HEK293 (cell line): ENCODE measurements at regions not wholly inside any gene's neighbourhood (a gene's known extent, or its start where the extent isn't known, plus 50 kb on each side); places are given as distances from the start of the nearest gene placed in this dataset.

Source experiments
- CTCF ChIA-PET: fragments of 350-600 bp; formaldehyde crosslinking; extraction: SDS; loops from one replicate; lab custom pipeline; 2021; ENCODE audit warnings: antibody characterized with exemption; lab: Yijun Ruan, JAX
- POLR2A ChIA-PET: fragments of 300-600 bp; formaldehyde crosslinking; extraction: SDS; loops from one replicate; lab custom pipeline; 2020; ENCODE audit warnings: antibody characterized with exemption, inconsistent platforms; lab: Yijun Ruan, JAX
- H3K27ac ChIP-seq: fragments of 200-500 bp; sonication (Bioruptor generic); 2 replicates; pipeline ENCODE4 v1.5.1; 2014; ENCODE audit warnings: low read depth, low read length, control low read depth, inconsistent platforms; ENCODE audit errors: extremely low read depth
- H3K36me3 ChIP-seq, 2 experiments: fragments of 200-500 bp in 1 of 2; sonication (Bioruptor generic) in 1 of 2; 1 replicate in 1 of 2; 2 replicates in 1 of 2; pipeline ENCODE4 v1.5.1; 2014 to 2017; ENCODE audit warnings: inconsistent platforms in 2 of 2, low read length in 2 of 2; ENCODE audit not compliant: control insufficient read depth in 2 of 2, insufficient read depth in 1 of 2
- H3K4me1 ChIP-seq: fragments of 200-500 bp; sonication (Bioruptor generic); 2 replicates; pipeline ENCODE4 v1.5.1; 2014; ENCODE audit warnings: mild to moderate bottlenecking, low read length, inconsistent platforms; ENCODE audit not compliant: control insufficient read depth, insufficient read depth
- H3K4me3 ChIP-seq: 2 replicates; pipeline ENCODE4 v1.5.1; 2011; ENCODE audit warnings: low read depth, mild to moderate bottlenecking, control low read depth, low read length, moderate library complexity
- H3K9me3 ChIP-seq: fragments of 200-500 bp; sonication (Bioruptor generic); 2 replicates; pipeline ENCODE4 v1.5.1; 2014; ENCODE audit warnings: low read depth, low read length, inconsistent platforms; ENCODE audit not compliant: control insufficient read depth, insufficient read depth
- MZF1 ChIP-seq: fragments of 450-650 bp; formaldehyde crosslinking; IDR thresholded peaks from 2 replicates; pipeline ENCODE4 v1.5.1; 2017; ENCODE audit warnings: missing biosample characterization, missing genetic modification characterization, borderline replicate concordance
- PRDM10 ChIP-seq: fragments of 450-650 bp; formaldehyde crosslinking; IDR thresholded peaks from 2 replicates; pipeline ENCODE4 v1.5.1; 2016; ENCODE audit warnings: missing biosample characterization, missing genetic modification characterization
- ZFP69B ChIP-seq: fragments of 450-650 bp; formaldehyde crosslinking; IDR thresholded peaks from 2 replicates; pipeline ENCODE4 v1.5.1; 2016; ENCODE audit warnings: missing biosample characterization, missing genetic modification characterization
- ZNF155 ChIP-seq: fragments of 450-650 bp; formaldehyde crosslinking; IDR thresholded peaks from 2 replicates; pipeline ENCODE4 v1.5.1; 2016; ENCODE audit warnings: missing biosample characterization, missing genetic modification characterization
- ZNF362 ChIP-seq: fragments of 450-650 bp; formaldehyde crosslinking; IDR thresholded peaks from 2 replicates; pipeline ENCODE4 v1.5.1; 2016; ENCODE audit warnings: missing biosample characterization, missing genetic modification characterization
- ZNF449 ChIP-seq: fragments of 450-650 bp; formaldehyde crosslinking; IDR thresholded peaks from 2 replicates; pipeline ENCODE4 v1.5.1; 2017; ENCODE audit warnings: missing biosample characterization, mild to moderate bottlenecking, missing genetic modification characterization, moderate library complexity
- ZNF514 ChIP-seq: fragments of 450-650 bp; formaldehyde crosslinking; IDR thresholded peaks from 2 replicates; pipeline ENCODE4 v1.5.1; 2016; ENCODE audit warnings: missing biosample characterization, missing genetic modification characterization
- ZNF560 ChIP-seq: fragments of 450-650 bp; formaldehyde crosslinking; IDR thresholded peaks from 2 replicates; pipeline ENCODE4 v1.5.1; 2017; ENCODE audit warnings: missing biosample characterization, missing genetic modification characterization, borderline replicate concordance
- TF ChIP-seq, protein P1 (sequence below): fragments of 450-650 bp; formaldehyde crosslinking; IDR thresholded peaks from 2 replicates; pipeline ENCODE4 v1.5.0; 2017; ENCODE audit warnings: missing biosample characterization, missing genetic modification characterization, borderline replicate concordance

DNA sequence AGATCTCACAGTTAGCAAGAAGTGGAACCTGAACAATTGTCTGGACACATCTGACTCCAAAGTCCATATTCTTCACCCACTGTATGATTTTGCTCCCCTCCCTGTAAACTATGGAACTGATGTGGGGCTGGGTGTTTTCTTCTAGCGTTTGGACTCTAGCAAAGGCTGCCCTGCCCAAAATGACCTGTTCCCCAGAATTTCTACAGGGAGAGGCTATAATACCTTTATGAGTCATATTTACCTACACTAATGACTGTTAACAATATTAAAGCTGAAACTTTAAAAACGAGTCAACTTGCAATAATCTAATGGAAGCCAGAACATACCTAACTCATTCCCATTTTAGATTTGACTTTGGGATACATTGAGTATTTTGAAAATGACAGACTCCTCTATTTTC, 531.2 kb upstream of the CFAP20DC start:
- CTCF ChIA-PET, result no interaction called here
- no peak overlapping the region for H3K27ac ChIP-seq
- TF ChIP-seq ZNF155 (no peak), ZFP69B (no peak), ZNF514 (no peak)
- TF ChIP-seq, all 188 proteins: peak for 0
- no peaks in the 10 kb centered on the region for H3K4me1 ChIP-seq
- H3K9me3 ChIP-seq, result no peaks in the 10 kb centered on the region
- no peaks in the 10 kb centered on the region for H3K36me3 ChIP-seq
- POLR2A ChIA-PET, result no interaction called here
- H3K4me3 ChIP-seq, result no peak overlapping the region

- H3K4me3 ChIP-seq, result no peak overlapping the region
- H3K4me1 ChIP-seq, result no peaks in the 10 kb centered on the region
- ChIA-PET CTCF (no interaction called here), POLR2A (no interaction called here)
- no peak overlapping the region for H3K27ac ChIP-seq
- TF ChIP-seq, protein P1, sequence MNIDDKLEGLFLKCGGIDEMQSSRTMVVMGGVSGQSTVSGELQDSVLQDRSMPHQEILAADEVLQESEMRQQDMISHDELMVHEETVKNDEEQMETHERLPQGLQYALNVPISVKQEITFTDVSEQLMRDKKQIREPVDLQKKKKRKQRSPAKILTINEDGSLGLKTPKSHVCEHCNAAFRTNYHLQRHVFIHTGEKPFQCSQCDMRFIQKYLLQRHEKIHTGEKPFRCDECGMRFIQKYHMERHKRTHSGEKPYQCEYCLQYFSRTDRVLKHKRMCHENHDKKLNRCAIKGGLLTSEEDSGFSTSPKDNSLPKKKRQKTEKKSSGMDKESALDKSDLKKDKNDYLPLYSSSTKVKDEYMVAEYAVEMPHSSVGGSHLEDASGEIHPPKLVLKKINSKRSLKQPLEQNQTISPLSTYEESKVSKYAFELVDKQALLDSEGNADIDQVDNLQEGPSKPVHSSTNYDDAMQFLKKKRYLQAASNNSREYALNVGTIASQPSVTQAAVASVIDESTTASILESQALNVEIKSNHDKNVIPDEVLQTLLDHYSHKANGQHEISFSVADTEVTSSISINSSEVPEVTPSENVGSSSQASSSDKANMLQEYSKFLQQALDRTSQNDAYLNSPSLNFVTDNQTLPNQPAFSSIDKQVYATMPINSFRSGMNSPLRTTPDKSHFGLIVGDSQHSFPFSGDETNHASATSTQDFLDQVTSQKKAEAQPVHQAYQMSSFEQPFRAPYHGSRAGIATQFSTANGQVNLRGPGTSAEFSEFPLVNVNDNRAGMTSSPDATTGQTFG (tag by site-specific recombination), result no peak
- no peaks in the 10 kb centered on the region for H3K9me3 ChIP-seq
- H3K36me3 ChIP-seq, result no peaks in the 10 kb centered on the region
Observed at GRCh38 chr3:59580499-59580898, 530.7 kb upstream of the CFAP20DC start.

DNA sequence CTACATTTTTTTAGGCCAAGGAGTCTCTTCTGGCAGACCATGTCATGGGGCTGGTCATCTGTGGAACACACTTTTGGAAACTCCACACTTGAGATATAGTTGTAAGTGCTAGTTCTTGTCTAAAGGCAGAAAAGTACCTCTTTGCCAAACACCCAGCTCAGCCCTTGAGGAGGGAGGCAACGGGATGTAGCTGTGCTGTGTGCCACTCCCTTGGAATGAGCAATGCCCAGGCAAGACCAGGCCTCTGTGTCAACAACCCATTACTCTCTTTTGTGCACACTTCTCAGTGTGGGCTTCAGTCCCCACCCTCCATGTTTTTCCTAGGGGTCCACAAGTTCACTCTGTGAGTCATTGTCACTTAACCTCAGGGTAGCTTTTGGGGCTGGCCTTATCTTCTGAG, 528.3 kb upstream of the CFAP20DC start:
- Histone ChIP-seq H3K27ac (no peak overlapping the region), H3K9me3 (no peaks in the 10 kb centered on the region), H3K4me3 (no peak overlapping the region), H3K36me3 (no peaks in the 10 kb centered on the region), H3K4me1 (no peaks in the 10 kb centered on the region)
- no peak for TF ChIP-seq MZF1 (tag by site-specific recombination)
- no peak for TF ChIP-seq ZNF449
- no peak for TF ChIP-seq ZNF560 (tag by site-specific recombination)
- no peak for TF ChIP-seq ZNF362 (tag by site-specific recombination)
- no peak for TF ChIP-seq PRDM10 (tag by site-specific recombination)
- ChIA-PET CTCF (interaction anchor here (0.7 to 0.8 kb wide), 2 partner anchors 235 to 276 kb away, joined by 3 to 4 read pairs; no protein-coding TSS in a partner anchor), POLR2A (no interaction called here)
